ENCODE measurements at regions not wholly inside any gene's neighbourhood (a gene's known extent, or its start where the extent isn't known, plus 50 kb on each side); places are given as distances from the start of the nearest gene placed in this dataset.
A peak's percentile ranks its signal among the peaks of the same experiment; 100 is the strongest.

GRCh38 chr2:122182616-122183355 is 427.3 kb downstream of the TSN start:
- no peak for DNase-seq

GRCh38 chr2:122183890-122184289 is 428.4 kb downstream of the TSN start:
- DNase-seq = no peak

GRCh38 chr2:122186761-122187222 is 431.3 kb downstream of the TSN start:
- no peak for DNase-seq

- DNase-seq = peak in 1 of 2 experiments; percentile 21
These were observed 435.9 kb downstream of the TSN start for GRCh38 chr2:122191331-122191730.

- no peak for DNase-seq
These were observed 438.2 kb downstream of the TSN start for GRCh38 chr2:122193622-122194021.

- no peak for DNase-seq
These were observed 439.1 kb downstream of the TSN start for GRCh38 chr2:122194546-122194945.

- no peak for DNase-seq
These were observed 448.1 kb downstream of the TSN start for GRCh38 chr2:122203523-122203922.

- no peak for DNase-seq
These were observed 450.2 kb downstream of the TSN start for GRCh38 chr2:122205641-122206040.

GRCh38 chr2:122206101-122206500 is 450.6 kb downstream of the TSN start:
- DNase-seq = no peak

GRCh38 chr2:122209377-122209776 is 453.9 kb downstream of the TSN start:
- DNase-seq = no peak

- no peak for DNase-seq
These were observed 454.6 kb downstream of the TSN start for GRCh38 chr2:122210065-122210464.

GRCh38 chr2:122210898-122211856 is 455.7 kb downstream of the TSN start:
- DNase-seq = no peak

- DNase-seq = no peak
These were observed 457.9 kb downstream of the TSN start for GRCh38 chr2:122213312-122213711.

- no peak for DNase-seq
These were observed 460.6 kb downstream of the TSN start for GRCh38 chr2:122216071-122216470.

- DNase-seq = no peak
These were observed 461.4 kb downstream of the TSN start for GRCh38 chr2:122216901-122217300.

GRCh38 chr2:122218596-122218995 is 463.1 kb downstream of the TSN start:
- DNase-seq = no peak

GRCh38 chr2:122219504-122219903 is 464.1 kb downstream of the TSN start:
- DNase-seq = no peak

GRCh38 chr2:122221665-122222064 is 466.2 kb downstream of the TSN start:
- no peak for DNase-seq

GRCh38 chr2:122231296-122231695 is 475.8 kb downstream of the TSN start:
- no peak for DNase-seq

GRCh38 chr2:122233372-122233771 is 477.9 kb downstream of the TSN start:
- DNase-seq = no peak

GRCh38 chr2:122236152-122236874 is 480.9 kb downstream of the TSN start:
- DNase-seq = peak in 1 of 2 experiments; percentile 14

GRCh38 chr2:122236925-122237324 is 481.5 kb downstream of the TSN start:
- no peak for DNase-seq

GRCh38 chr2:122237450-122237849 is 482.0 kb downstream of the TSN start:
- DNase-seq = no peak

Measured in AML-193 (cell line).